WERI-Rb-1 (cell line): ENCODE measurements at regions not wholly inside any gene's neighbourhood (a gene's known extent, or its start where the extent isn't known, plus 50 kb on each side); places are given as distances from the start of the nearest gene placed in this dataset.

Source experiments
- DNase-seq: peaks from one replicate; pipeline ENCODE4 v3.0.0-alpha.2; 2020
- H3K27ac ChIP-seq: fragments of 250-450 bp; sonication (Bioruptor Pico); 2 replicates; pipeline ENCODE4 v1.5.1; 2020; ENCODE audit warnings: mild to moderate bottlenecking, moderate library complexity
- H3K27me3 ChIP-seq: fragments of 250-450 bp; sonication (Bioruptor Pico); 2 replicates; pipeline ENCODE4 v1.5.1; 2021; ENCODE audit warnings: mild to moderate bottlenecking, low read depth, moderate library complexity; ENCODE audit not compliant: insufficient read depth, severe bottlenecking
- H3K36me3 ChIP-seq: fragments of 250-450 bp; sonication (Bioruptor Pico); 2 replicates; pipeline ENCODE4 v1.5.1; 2020; ENCODE audit warnings: mild to moderate bottlenecking, moderate library complexity
- H3K4me3 ChIP-seq: 2 replicates; pipeline ENCODE4 v1.5.1; 2011; ENCODE audit warnings: low read depth, mild to moderate bottlenecking, control low read depth, low read length
- H3K9me3 ChIP-seq: fragments of 250-450 bp; sonication (Bioruptor Pico); 2 replicates; pipeline ENCODE4 v1.5.1; 2021; ENCODE audit warnings: mild to moderate bottlenecking, moderate library complexity; ENCODE audit not compliant: severe bottlenecking
- CTCF ChIP-seq: IDR thresholded peaks from 2 replicates; pipeline ENCODE4 v1.5.1; 2011; ENCODE audit warnings: low read depth, mild to moderate bottlenecking, control low read depth, inconsistent platforms, low read length

- Histone ChIP-seq H3K9me3 (no peaks in the 10 kb centered on the region), H3K36me3 (no peaks in the 10 kb centered on the region), H3K27me3 (no peaks in the 10 kb centered on the region), H3K4me3 (no peak overlapping the region), H3K27ac (no peak overlapping the region)
- no peak for DNase-seq
- no peak for TF ChIP-seq CTCF
Measured at GRCh38 chr2:82259551-82259950, 1955.0 kb upstream of the LRRTM1 start.

- TF ChIP-seq CTCF = no peak
- Histone ChIP-seq H3K36me3 (no peaks in the 10 kb centered on the region), H3K4me3 (peak overlapping the region; percentile 16), H3K27ac (no peak overlapping the region), H3K27me3 (no peaks in the 10 kb centered on the region), H3K9me3 (no peaks in the 10 kb centered on the region)
- peak; percentile 23 for DNase-seq
Measured at GRCh38 chr2:82257796-82258555, 1953.4 kb upstream of the LRRTM1 start.

GRCh38 chr2:82256983-82257632, 1952.6 kb upstream of the LRRTM1 start:
- no peak for TF ChIP-seq CTCF
- Histone ChIP-seq H3K36me3 (no peaks in the 10 kb centered on the region), H3K9me3 (no peaks in the 10 kb centered on the region)

GRCh38 chr2:82256288-82256687, 1951.7 kb upstream of the LRRTM1 start:
- Histone ChIP-seq H3K27me3 (no peaks in the 10 kb centered on the region), H3K27ac (no peak overlapping the region), H3K4me3 (no peak overlapping the region), H3K9me3 (peaks cover 5% of the 10 kb centered on the region), H3K36me3 (no peaks in the 10 kb centered on the region)
- no peak for DNase-seq
- TF ChIP-seq CTCF = no peak

More at GRCh38 chr2:82256983-82257632, 1952.6 kb upstream of the LRRTM1 start:
- Histone ChIP-seq H3K27ac (no peak overlapping the region), H3K4me3 (peak overlapping the region; percentile 16), H3K27me3 (no peaks in the 10 kb centered on the region)
- peak; percentile 13 for DNase-seq

- H3K9me3 ChIP-seq = peaks cover 5% of the 10 kb centered on the region
- no peaks in the 10 kb centered on the region for H3K27me3 ChIP-seq
- no peak for DNase-seq
- H3K4me3 ChIP-seq = no peak overlapping the region
- H3K36me3 ChIP-seq = no peaks in the 10 kb centered on the region
- no peak overlapping the region for H3K27ac ChIP-seq
- no peak for TF ChIP-seq CTCF
Measured at GRCh38 chr2:82254728-82255127, 1950.2 kb upstream of the LRRTM1 start.
